HEK293 (cell line): ENCODE measurements at regions not wholly inside any gene's neighbourhood (a gene's known extent, or its start where the extent isn't known, plus 50 kb on each side); places are given as distances from the start of the nearest gene placed in this dataset.
A peak's percentile ranks its signal among the peaks of the same experiment; 100 is the strongest.

Experiments used
- CTCF ChIA-PET: fragments of 350-600 bp; formaldehyde crosslinking; extraction: SDS; loops from one replicate; lab custom pipeline; 2021; ENCODE audit warnings: antibody characterized with exemption; lab: Yijun Ruan, JAX
- POLR2A ChIA-PET: fragments of 300-600 bp; formaldehyde crosslinking; extraction: SDS; loops from one replicate; lab custom pipeline; 2020; ENCODE audit warnings: antibody characterized with exemption, inconsistent platforms; lab: Yijun Ruan, JAX
- H3K27ac ChIP-seq: fragments of 200-500 bp; sonication (Bioruptor generic); 2 replicates; pipeline ENCODE4 v1.5.1; 2014; ENCODE audit warnings: low read depth, low read length, control low read depth, inconsistent platforms; ENCODE audit errors: extremely low read depth
- H3K36me3 ChIP-seq, 2 experiments: fragments of 200-500 bp in 1 of 2; sonication (Bioruptor generic) in 1 of 2; 1 replicate in 1 of 2; 2 replicates in 1 of 2; pipeline ENCODE4 v1.5.1; 2014 to 2017; ENCODE audit warnings: inconsistent platforms in 2 of 2, low read length in 2 of 2; ENCODE audit not compliant: control insufficient read depth in 2 of 2, insufficient read depth in 1 of 2
- H3K4me1 ChIP-seq: fragments of 200-500 bp; sonication (Bioruptor generic); 2 replicates; pipeline ENCODE4 v1.5.1; 2014; ENCODE audit warnings: mild to moderate bottlenecking, low read length, inconsistent platforms; ENCODE audit not compliant: control insufficient read depth, insufficient read depth
- H3K4me3 ChIP-seq: 2 replicates; pipeline ENCODE4 v1.5.1; 2011; ENCODE audit warnings: low read depth, mild to moderate bottlenecking, control low read depth, low read length, moderate library complexity
- H3K9me3 ChIP-seq: fragments of 200-500 bp; sonication (Bioruptor generic); 2 replicates; pipeline ENCODE4 v1.5.1; 2014; ENCODE audit warnings: low read depth, low read length, inconsistent platforms; ENCODE audit not compliant: control insufficient read depth, insufficient read depth
- BCL11B ChIP-seq: fragments of 450-650 bp; formaldehyde crosslinking; IDR thresholded peaks from 2 replicates; pipeline ENCODE4 v1.5.1; 2016; ENCODE audit warnings: low read depth, missing biosample characterization, missing genetic modification characterization
- MEIS1 ChIP-seq: sonication (generic); formaldehyde crosslinking; IDR thresholded peaks from 2 replicates; pipeline ENCODE4 v1.8.1; 2022; ENCODE audit warnings: missing genetic modification reagents, mild to moderate bottlenecking, borderline replicate concordance
- OSR2 ChIP-seq: fragments of 450-650 bp; formaldehyde crosslinking; IDR thresholded peaks from 2 replicates; pipeline ENCODE4 v1.5.1; 2016; ENCODE audit warnings: missing biosample characterization, missing genetic modification characterization
- PRDM1 ChIP-seq: fragments of 450-650 bp; formaldehyde crosslinking; IDR thresholded peaks from 2 replicates; pipeline ENCODE4; 2016; ENCODE audit warnings: missing biosample characterization, missing genetic modification characterization
- SCRT2 ChIP-seq: fragments of 450-650 bp; formaldehyde crosslinking; IDR thresholded peaks from 2 replicates; pipeline ENCODE4 v1.5.1; 2016; ENCODE audit warnings: missing biosample characterization, missing genetic modification characterization
- TCF7L2 ChIP-seq: IDR thresholded peaks from 2 replicates; pipeline ENCODE4 v1.6.1; 2011; ENCODE audit warnings: low read depth, mild to moderate bottlenecking, inconsistent platforms, low read length, moderate library complexity, borderline replicate concordance
- ZEB2 ChIP-seq: fragments of 450-650 bp; formaldehyde crosslinking; IDR thresholded peaks from 2 replicates; pipeline ENCODE4 v1.5.1; 2016; ENCODE audit warnings: missing biosample characterization, missing genetic modification characterization
- ZNF155 ChIP-seq: fragments of 450-650 bp; formaldehyde crosslinking; IDR thresholded peaks from 2 replicates; pipeline ENCODE4 v1.5.1; 2016; ENCODE audit warnings: missing biosample characterization, missing genetic modification characterization
- ZNF157 ChIP-seq: fragments of 450-650 bp; formaldehyde crosslinking; IDR thresholded peaks from 2 replicates; pipeline ENCODE4 v1.5.1; 2016; ENCODE audit warnings: missing biosample characterization, missing genetic modification characterization
- ZNF16 ChIP-seq: fragments of 450-650 bp; formaldehyde crosslinking; IDR thresholded peaks from 2 replicates; pipeline ENCODE4 v1.5.1; 2016; ENCODE audit warnings: low read depth, missing biosample characterization, missing genetic modification characterization
- ZNF2 ChIP-seq: fragments of 450-650 bp; formaldehyde crosslinking; IDR thresholded peaks from 2 replicates; pipeline ENCODE4 v1.5.1; 2016; ENCODE audit warnings: missing biosample characterization, missing genetic modification characterization
- ZNF266 ChIP-seq: fragments of 450-650 bp; formaldehyde crosslinking; IDR thresholded peaks from 2 replicates; pipeline ENCODE4 v1.5.1; 2016; ENCODE audit warnings: missing biosample characterization, missing genetic modification characterization, low read depth
- ZNF311 ChIP-seq: fragments of 450-650 bp; formaldehyde crosslinking; IDR thresholded peaks from 2 replicates; pipeline ENCODE4 v1.5.1; 2017; ENCODE audit warnings: missing biosample characterization, missing genetic modification characterization, borderline replicate concordance
- ZNF37A ChIP-seq: fragments of 450-650 bp; IDR thresholded peaks from 2 replicates; pipeline ENCODE4 v1.5.1; 2018; ENCODE audit warnings: missing biosample characterization, missing genetic modification characterization
- ZNF416 ChIP-seq: fragments of 450-650 bp; formaldehyde crosslinking; IDR thresholded peaks from 2 replicates; pipeline ENCODE4 v1.5.1; 2016; ENCODE audit warnings: missing biosample characterization, missing genetic modification characterization
- ZNF548 ChIP-seq: fragments of 450-650 bp; formaldehyde crosslinking; IDR thresholded peaks from 2 replicates; pipeline ENCODE4 v1.5.1; 2016; ENCODE audit warnings: missing biosample characterization, missing genetic modification characterization
- ZNF585B ChIP-seq: fragments of 450-650 bp; formaldehyde crosslinking; IDR thresholded peaks from 2 replicates; pipeline ENCODE4 v1.5.1; 2016; ENCODE audit warnings: missing biosample characterization, missing genetic modification characterization
- ZNF610 ChIP-seq: fragments of 450-650 bp; formaldehyde crosslinking; IDR thresholded peaks from 2 replicates; pipeline ENCODE4 v1.5.1; 2016; ENCODE audit warnings: missing biosample characterization, missing genetic modification characterization, borderline replicate concordance
- ZNF624 ChIP-seq: fragments of 450-650 bp; formaldehyde crosslinking; IDR thresholded peaks from 2 replicates; pipeline ENCODE4 v1.5.1; 2017; ENCODE audit warnings: missing biosample characterization, missing genetic modification characterization
- ZNF747 ChIP-seq: fragments of 450-650 bp; formaldehyde crosslinking; IDR thresholded peaks from 2 replicates; pipeline ENCODE4 v1.5.1; 2016; ENCODE audit warnings: missing biosample characterization, missing genetic modification characterization
- ZNF791 ChIP-seq: fragments of 450-650 bp; formaldehyde crosslinking; IDR thresholded peaks from 2 replicates; pipeline ENCODE4 v1.5.1; 2016; ENCODE audit warnings: missing biosample characterization, missing genetic modification characterization
- TF ChIP-seq, protein P1 (sequence below): fragments of 450-650 bp; formaldehyde crosslinking; IDR thresholded peaks from 2 replicates; pipeline ENCODE4 v1.5.0; 2017; ENCODE audit warnings: missing biosample characterization, missing genetic modification characterization, borderline replicate concordance
- TF ChIP-seq, protein P2 (sequence below): sonication (generic); formaldehyde crosslinking; IDR thresholded peaks from 2 replicates; pipeline ENCODE4 v1.8.1; 2022; ENCODE audit warnings: mild to moderate bottlenecking, moderate library complexity, missing genetic modification reagents
- TF ChIP-seq, protein P3 (sequence below): fragments of 450-650 bp; formaldehyde crosslinking; IDR thresholded peaks from 2 replicates; pipeline ENCODE4 v1.5.1; 2016; ENCODE audit warnings: missing biosample characterization, missing genetic modification characterization
- TF ChIP-seq, protein P4 (sequence below): fragments of 450-650 bp; formaldehyde crosslinking; IDR thresholded peaks from 2 replicates; pipeline ENCODE4 v1.5.1; 2016; ENCODE audit warnings: missing biosample characterization, missing genetic modification characterization
- TF ChIP-seq, protein P5 (sequence below): IDR thresholded peaks from 2 replicates; pipeline ENCODE4 v1.6.1; 2011; ENCODE audit warnings: mild to moderate bottlenecking, low read depth, low read length, borderline replicate concordance

DNA sequence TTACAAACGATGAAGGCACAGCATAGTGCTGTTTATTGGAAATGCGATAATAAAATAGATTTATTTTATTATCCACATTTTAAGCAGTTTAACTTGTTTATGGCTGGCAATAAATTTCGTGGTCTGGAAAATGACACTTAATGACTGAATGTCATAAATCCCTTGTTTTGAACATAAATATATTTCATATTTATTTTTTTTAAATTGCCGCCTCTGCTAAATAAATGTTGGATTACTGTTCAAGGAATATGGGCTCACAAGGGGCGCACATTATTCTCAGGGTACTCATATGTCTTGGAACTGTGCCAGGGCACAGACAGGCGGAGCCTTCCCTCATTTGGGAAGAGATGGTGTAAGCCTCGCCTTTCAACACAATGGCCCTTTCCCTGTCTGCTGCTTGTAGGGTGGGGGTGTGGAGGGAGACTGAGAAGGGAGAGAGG is 134.3 kb downstream of the PXDC1 start (continued):
- TF ChIP-seq, protein P1, sequence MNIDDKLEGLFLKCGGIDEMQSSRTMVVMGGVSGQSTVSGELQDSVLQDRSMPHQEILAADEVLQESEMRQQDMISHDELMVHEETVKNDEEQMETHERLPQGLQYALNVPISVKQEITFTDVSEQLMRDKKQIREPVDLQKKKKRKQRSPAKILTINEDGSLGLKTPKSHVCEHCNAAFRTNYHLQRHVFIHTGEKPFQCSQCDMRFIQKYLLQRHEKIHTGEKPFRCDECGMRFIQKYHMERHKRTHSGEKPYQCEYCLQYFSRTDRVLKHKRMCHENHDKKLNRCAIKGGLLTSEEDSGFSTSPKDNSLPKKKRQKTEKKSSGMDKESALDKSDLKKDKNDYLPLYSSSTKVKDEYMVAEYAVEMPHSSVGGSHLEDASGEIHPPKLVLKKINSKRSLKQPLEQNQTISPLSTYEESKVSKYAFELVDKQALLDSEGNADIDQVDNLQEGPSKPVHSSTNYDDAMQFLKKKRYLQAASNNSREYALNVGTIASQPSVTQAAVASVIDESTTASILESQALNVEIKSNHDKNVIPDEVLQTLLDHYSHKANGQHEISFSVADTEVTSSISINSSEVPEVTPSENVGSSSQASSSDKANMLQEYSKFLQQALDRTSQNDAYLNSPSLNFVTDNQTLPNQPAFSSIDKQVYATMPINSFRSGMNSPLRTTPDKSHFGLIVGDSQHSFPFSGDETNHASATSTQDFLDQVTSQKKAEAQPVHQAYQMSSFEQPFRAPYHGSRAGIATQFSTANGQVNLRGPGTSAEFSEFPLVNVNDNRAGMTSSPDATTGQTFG, result no peak
- TF ChIP-seq ZNF37A (tag by site-specific recombination) (no peak), ZNF2 (tag by site-specific recombination) (no peak), ZNF416 (no peak), ZNF791 (tag by site-specific recombination) (no peak), ZNF155 (tag by site-specific recombination) (no peak), ZNF16 (no peak), BCL11B (tag by site-specific recombination) (no peak), ZNF266 (tag by site-specific recombination) (no peak), TCF7L2 (no peak), ZNF610 (tag by site-specific recombination) (no peak), ZNF157 (tag by site-specific recombination) (no peak), PRDM1 (tag by site-specific recombination) (no peak)
- TF ChIP-seq, protein P2, sequence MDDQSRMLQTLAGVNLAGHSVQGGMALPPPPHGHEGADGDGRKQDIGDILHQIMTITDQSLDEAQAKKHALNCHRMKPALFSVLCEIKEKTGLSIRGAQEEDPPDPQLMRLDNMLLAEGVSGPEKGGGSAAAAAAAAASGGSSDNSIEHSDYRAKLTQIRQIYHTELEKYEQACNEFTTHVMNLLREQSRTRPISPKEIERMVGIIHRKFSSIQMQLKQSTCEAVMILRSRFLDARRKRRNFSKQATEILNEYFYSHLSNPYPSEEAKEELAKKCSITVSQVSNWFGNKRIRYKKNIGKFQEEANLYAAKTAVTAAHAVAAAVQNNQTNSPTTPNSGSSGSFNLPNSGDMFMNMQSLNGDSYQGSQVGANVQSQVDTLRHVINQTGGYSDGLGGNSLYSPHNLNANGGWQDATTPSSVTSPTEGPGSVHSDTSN, result no peak
- TF ChIP-seq, protein P3, sequence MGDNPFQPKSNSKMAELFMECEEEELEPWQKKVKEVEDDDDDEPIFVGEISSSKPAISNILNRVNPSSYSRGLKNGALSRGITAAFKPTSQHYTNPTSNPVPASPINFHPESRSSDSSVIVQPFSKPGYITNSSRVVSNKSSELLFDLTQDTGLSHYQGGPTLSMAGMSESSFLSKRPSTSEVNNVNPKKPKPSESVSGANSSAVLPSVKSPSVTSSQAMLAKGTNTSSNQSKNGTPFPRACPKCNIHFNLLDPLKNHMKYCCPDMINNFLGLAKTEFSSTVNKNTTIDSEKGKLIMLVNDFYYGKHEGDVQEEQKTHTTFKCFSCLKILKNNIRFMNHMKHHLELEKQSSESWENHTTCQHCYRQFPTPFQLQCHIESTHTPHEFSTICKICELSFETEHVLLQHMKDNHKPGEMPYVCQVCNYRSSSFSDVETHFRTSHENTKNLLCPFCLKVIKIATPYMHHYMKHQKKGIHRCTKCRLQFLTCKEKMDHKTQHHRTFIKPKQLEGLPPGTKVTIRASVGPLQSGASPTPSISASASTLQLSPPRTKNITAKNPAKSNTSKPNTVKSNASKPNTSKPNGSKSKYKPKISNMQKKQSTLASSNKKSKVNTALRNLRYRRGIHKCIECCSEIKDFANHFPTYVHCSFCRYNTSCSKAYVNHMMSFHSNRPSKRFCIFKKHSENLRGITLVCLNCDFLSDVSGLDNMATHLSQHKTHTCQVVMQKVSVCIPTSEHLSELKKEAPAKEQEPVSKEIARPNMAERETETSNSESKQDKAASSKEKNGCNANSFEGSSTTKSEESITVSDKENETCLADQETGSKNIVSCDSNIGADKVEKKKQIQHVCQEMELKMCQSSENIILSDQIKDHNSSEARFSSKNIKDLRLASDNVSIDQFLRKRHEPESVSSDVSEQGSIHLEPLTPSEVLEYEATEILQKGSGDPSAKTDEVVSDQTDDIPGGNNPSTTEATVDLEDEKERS (tag by site-specific recombination), result no peak
- TF ChIP-seq, protein P4, sequence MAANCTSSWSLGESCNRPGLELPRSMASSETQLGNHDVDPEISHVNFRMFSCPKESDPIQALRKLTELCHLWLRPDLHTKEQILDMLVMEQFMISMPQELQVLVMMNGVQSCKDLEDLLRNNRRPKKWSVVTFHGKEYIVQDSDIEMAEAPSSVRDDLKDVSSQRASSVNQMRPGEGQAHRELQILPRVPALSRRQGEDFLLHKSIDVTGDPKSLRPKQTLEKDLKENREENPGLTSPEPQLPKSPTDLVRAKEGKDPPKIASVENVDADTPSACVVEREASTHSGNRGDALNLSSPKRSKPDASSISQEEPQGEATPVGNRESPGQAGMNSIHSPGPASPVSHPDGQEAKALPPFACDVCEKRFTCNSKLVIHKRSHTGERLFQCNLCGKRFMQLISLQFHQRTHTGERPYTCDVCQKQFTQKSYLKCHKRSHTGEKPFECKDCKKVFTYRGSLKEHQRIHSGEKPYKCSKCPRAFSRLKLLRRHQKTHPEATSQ, result no peak

DNA sequence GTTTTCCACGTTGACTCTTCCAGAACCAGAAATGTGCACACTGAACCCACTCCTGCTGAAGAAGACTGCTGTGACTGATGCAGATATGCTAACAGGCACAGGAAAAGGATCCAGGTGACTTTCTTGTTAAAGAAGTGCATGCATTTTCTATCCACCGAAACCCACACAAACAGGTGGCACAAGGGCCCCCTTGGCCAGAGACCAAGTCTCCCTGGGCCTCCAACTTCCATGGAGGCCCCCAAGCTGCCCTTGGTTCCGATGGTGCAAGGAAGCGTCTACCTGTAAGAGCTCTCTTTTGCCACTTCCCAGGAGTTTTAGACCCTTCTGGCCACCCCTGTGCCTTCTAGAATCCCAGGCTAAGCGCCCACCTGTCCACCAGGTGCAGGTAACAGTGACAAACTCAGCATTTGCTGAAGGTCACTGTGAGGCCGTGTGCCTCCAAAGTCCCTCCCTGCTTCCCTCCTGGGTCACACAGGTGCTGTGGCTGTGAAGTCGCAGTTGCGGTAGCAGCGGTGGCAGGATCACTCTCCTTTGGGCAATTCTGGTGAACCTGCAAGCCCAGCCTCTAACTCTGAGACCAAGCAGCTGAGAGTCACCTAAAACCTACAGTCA is 134.8 kb downstream of the PXDC1 start:
- peaks cover 35% of the 10 kb centered on the region for H3K4me1 ChIP-seq
- H3K4me3 ChIP-seq, result no peak overlapping the region
- no peaks in the 10 kb centered on the region for H3K36me3 ChIP-seq
- ChIA-PET POLR2A (no interaction called here), CTCF (interaction anchor here (0.5 to 1.5 kb wide), 3 partner anchors 116 to 365 kb away, joined by 3 to 5 read pairs (median 3); no protein-coding TSS in a partner anchor)
- no peak overlapping the region for H3K27ac ChIP-seq
- TF ChIP-seq OSR2 (tag by site-specific recombination), result peak; percentile 46
- TF ChIP-seq MEIS1 (CRISPR knock-in tag), result no peak
- no peak for TF ChIP-seq ZNF585B (tag by site-specific recombination)
- TF ChIP-seq, protein P5, sequence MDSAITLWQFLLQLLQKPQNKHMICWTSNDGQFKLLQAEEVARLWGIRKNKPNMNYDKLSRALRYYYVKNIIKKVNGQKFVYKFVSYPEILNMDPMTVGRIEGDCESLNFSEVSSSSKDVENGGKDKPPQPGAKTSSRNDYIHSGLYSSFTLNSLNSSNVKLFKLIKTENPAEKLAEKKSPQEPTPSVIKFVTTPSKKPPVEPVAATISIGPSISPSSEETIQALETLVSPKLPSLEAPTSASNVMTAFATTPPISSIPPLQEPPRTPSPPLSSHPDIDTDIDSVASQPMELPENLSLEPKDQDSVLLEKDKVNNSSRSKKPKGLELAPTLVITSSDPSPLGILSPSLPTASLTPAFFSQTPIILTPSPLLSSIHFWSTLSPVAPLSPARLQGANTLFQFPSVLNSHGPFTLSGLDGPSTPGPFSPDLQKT, result no peak
- TF ChIP-seq PRDM1 (tag by site-specific recombination), result no peak
- TF ChIP-seq ZNF747 (tag by site-specific recombination), result no peak
- TF ChIP-seq ZNF311, result no peak
- peak; percentile 59 for TF ChIP-seq SCRT2 (tag by site-specific recombination)
- no peak for TF ChIP-seq ZNF624 (tag by site-specific recombination)
- TF ChIP-seq ZNF548 (tag by site-specific recombination), result no peak
- 0 out of 2 replicates have a peak, but pooled peaks have one; percentile 34 for TF ChIP-seq ZEB2 (tag by site-specific recombination)
- H3K9me3 ChIP-seq, result no peaks in the 10 kb centered on the region
